ENCODE measurements at regions not wholly inside any gene's neighbourhood (a gene's known extent, or its start where the extent isn't known, plus 50 kb on each side); places are given as distances from the start of the nearest gene placed in this dataset.

DNA sequence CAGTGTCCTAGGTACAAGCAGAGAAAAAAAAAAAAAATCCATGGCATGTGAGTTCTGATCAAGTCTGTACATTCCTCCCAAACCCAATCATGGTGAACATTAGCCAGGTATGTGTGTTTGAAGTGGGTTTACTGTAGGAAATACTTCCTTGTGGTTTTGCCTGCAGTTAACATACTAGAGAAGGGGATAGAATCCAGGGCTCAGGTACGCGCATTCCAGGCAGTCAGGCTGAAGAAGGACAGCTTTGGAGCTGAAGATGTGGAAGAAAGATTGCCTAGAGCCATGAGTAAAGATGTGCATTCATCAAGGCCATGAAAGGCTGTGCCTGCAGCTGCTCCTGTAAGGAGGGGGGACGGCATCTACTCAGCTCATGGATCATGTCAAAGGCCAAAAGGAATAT, 88.2 kb upstream of the NTF3 start:
- no peak overlapping the region for H3K27ac ChIP-seq
- no peak overlapping the region for H3K4me3 ChIP-seq
- intact Hi-C loops (cut with DNase I) = no loop called here
- H3K27me3 ChIP-seq = no peaks in the 10 kb centered on the region
- no peaks in the 10 kb centered on the region for H3K36me3 ChIP-seq
- no peaks in the 10 kb centered on the region for H3K9me3 ChIP-seq
- H3K4me1 ChIP-seq = no peaks in the 10 kb centered on the region
- DNase-seq = no peak
- no peak for TF ChIP-seq POLR2AphosphoS5 (IDR thresholded peaks at IDR 0.05)
- TF ChIP-seq, protein P1, sequence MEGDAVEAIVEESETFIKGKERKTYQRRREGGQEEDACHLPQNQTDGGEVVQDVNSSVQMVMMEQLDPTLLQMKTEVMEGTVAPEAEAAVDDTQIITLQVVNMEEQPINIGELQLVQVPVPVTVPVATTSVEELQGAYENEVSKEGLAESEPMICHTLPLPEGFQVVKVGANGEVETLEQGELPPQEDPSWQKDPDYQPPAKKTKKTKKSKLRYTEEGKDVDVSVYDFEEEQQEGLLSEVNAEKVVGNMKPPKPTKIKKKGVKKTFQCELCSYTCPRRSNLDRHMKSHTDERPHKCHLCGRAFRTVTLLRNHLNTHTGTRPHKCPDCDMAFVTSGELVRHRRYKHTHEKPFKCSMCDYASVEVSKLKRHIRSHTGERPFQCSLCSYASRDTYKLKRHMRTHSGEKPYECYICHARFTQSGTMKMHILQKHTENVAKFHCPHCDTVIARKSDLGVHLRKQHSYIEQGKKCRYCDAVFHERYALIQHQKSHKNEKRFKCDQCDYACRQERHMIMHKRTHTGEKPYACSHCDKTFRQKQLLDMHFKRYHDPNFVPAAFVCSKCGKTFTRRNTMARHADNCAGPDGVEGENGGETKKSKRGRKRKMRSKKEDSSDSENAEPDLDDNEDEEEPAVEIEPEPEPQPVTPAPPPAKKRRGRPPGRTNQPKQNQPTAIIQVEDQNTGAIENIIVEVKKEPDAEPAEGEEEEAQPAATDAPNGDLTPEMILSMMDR (IDR thresholded peaks at IDR 0.05) = no peak
- 91 to 95% methylated on average over 3 of the region's 3 CpGs for WGBS, 2 donors

DNA sequence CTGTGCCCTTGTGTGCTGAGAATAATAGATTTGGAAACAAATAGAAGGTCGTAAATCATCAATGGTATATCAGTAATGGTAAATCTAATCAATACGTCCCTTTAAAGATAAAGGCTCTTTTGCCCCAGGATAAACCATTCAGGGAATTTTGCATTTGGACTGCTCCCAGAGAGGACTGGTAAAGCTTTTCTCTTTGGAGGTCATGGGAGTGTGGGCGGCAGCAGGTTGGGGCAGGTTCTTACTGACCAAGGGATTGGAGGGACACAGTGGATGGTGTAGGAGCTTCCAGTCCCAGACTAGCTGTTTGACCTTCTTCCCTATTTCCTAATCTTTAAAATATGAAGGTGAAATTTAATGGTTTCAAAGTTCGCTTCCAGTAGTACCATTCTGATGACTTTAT, 87.8 kb upstream of the NTF3 start:
- no peak overlapping the region for H3K27ac ChIP-seq
- H3K36me3 ChIP-seq = no peaks in the 10 kb centered on the region
- H3K4me1 ChIP-seq = no peaks in the 10 kb centered on the region
- no peaks in the 10 kb centered on the region for H3K9me3 ChIP-seq
- 69 to 87% methylated on average over 4 of the region's 4 CpGs for WGBS, 2 donors
- intact Hi-C loops (cut with DNase I) = no loop called here
- no peaks in the 10 kb centered on the region for H3K27me3 ChIP-seq
- no peak overlapping the region for H3K4me3 ChIP-seq
- DNase-seq = no peak
- TF ChIP-seq EP300 (IDR thresholded peaks at IDR 0.05) = no peak
- TF ChIP-seq, protein P1 (IDR thresholded peaks at IDR 0.05) = no peak
- TF ChIP-seq POLR2A (IDR thresholded peaks at IDR 0.05) = no peak
- TF ChIP-seq POLR2AphosphoS5 (IDR thresholded peaks at IDR 0.05) = no peak

DNA sequence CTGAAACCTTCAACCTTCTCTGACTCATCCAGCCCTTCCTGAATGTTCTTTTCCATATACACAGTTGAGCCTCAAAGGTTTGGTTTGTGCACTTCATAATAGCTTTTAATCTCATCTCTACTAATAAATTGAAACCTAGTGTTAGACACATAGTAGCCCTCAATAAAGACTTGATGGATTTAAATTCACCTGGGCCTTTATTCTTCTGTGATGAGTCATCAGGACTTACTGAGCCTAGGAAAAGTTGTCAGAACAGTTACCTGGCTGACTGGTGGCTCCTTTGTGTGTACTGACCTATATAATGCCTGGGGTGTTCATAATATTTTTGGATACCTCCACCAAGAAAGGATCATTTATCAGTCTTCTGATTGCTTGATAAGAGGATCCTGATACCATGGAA, 86.4 kb upstream of the NTF3 start:
- DNase-seq = no peak
- no peak for TF ChIP-seq POLR2AphosphoS5 (IDR thresholded peaks at IDR 0.05)
- no peak for TF ChIP-seq POLR2A (IDR thresholded peaks at IDR 0.05)
- no peak for TF ChIP-seq EP300 (IDR thresholded peaks at IDR 0.05)
- TF ChIP-seq, protein P1 (IDR thresholded peaks at IDR 0.05) = no peak
- H3K9me3 ChIP-seq = no peaks in the 10 kb centered on the region
- no peak overlapping the region for H3K27ac ChIP-seq
- H3K4me1 ChIP-seq = no peaks in the 10 kb centered on the region
- H3K4me3 ChIP-seq = no peak overlapping the region
- no peaks in the 10 kb centered on the region for H3K36me3 ChIP-seq
- H3K27me3 ChIP-seq = no peaks in the 10 kb centered on the region
- intact Hi-C loops (cut with DNase I) = no loop called here

DNA sequence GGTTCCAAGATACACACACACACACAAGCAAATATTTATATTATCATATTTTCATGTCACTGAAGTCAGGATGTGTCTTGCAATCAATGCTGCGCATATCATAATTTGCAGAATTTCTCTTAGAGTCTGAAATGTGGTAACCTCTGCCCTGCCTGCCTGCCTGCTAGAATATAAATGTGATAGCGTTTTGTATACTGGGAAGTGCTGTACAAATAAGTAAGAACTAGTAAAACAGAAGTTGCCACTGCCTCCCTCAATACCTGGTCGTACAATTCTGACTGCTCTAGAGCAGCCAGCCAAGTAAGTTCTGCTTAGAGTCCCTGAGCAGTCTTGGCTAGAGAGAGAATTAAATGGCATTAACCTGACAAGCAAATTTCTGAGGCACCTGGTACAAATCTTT, 83.9 kb upstream of the NTF3 start:
- Histone ChIP-seq H3K4me1 (no peaks in the 10 kb centered on the region), H3K36me3 (no peaks in the 10 kb centered on the region), H3K27me3 (no peaks in the 10 kb centered on the region), H3K4me3 (no peak overlapping the region), H3K9me3 (no peaks in the 10 kb centered on the region), H3K27ac (no peak overlapping the region)
- no peak for DNase-seq
- TF ChIP-seq EP300 (IDR thresholded peaks at IDR 0.05) (no peak), POLR2AphosphoS5 (IDR thresholded peaks at IDR 0.05) (no peak), POLR2A (IDR thresholded peaks at IDR 0.05) (no peak)
- TF ChIP-seq, protein P1 (IDR thresholded peaks at IDR 0.05) = no peak
- WGBS, 2 donors = 40 to 55% methylated on average over 3 of the region's 3 CpGs
- intact Hi-C loops (cut with DNase I) = no loop called here

DNA sequence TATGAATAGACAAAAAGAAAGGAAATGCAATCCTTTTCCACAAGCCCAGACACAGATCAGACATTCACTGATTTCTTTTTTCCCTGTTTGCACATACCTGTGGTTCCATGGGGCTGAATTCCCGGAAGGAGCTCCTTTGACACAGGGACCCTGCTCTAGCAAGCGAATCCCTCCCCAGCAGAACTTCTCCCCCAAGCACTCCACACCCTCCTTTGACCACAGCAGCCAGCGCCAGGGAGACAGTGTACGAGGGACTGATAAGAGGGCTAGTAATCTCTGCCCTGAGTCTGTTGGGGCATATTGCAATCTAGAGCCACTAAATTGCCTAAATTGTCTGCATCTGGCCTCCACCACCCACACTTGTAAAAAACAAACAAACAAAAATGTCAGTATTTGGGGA, 83.4 kb upstream of the NTF3 start:
- no peaks in the 10 kb centered on the region for H3K4me1 ChIP-seq
- no peak overlapping the region for H3K4me3 ChIP-seq
- TF ChIP-seq POLR2AphosphoS5 (IDR thresholded peaks at IDR 0.05) = no peak
- TF ChIP-seq POLR2A (IDR thresholded peaks at IDR 0.05) = no peak
- TF ChIP-seq, protein P1 (IDR thresholded peaks at IDR 0.05) = no peak
- no peaks in the 10 kb centered on the region for H3K27me3 ChIP-seq
- H3K27ac ChIP-seq = no peak overlapping the region
- intact Hi-C loops (cut with DNase I) = no loop called here
- no peak for DNase-seq
- H3K36me3 ChIP-seq = no peaks in the 10 kb centered on the region
- H3K9me3 ChIP-seq = no peaks in the 10 kb centered on the region
- WGBS, 2 donors = 19 to 64% methylated on average over 4 of the region's 4 CpGs

Measured in sigmoid colon (tissue), 6 donors.